Panc1 (cell line): ENCODE measurements at regions not wholly inside any gene's neighbourhood (a gene's known extent, or its start where the extent isn't known, plus 50 kb on each side); places are given as distances from the start of the nearest gene placed in this dataset.

Experiments
- POLR2AphosphoS5 ChIP-seq: IDR thresholded peaks from 2 replicates; pipeline ENCODE4 v1.6.1; 2012; ENCODE audit warnings: mild to moderate bottlenecking, low read depth, low read length, moderate library complexity
- SIN3A ChIP-seq: IDR thresholded peaks from 2 replicates; pipeline ENCODE4 v1.6.1; 2012; ENCODE audit warnings: low read depth, mild to moderate bottlenecking, low read length, moderate library complexity, borderline replicate concordance; ENCODE audit not compliant: insufficient read depth
- TF ChIP-seq, protein P1 (sequence below): fragments of 450-650 bp; IDR thresholded peaks from 2 replicates; pipeline ENCODE4 v1.5.1; 2017; ENCODE audit warnings: mild to moderate bottlenecking

DNA sequence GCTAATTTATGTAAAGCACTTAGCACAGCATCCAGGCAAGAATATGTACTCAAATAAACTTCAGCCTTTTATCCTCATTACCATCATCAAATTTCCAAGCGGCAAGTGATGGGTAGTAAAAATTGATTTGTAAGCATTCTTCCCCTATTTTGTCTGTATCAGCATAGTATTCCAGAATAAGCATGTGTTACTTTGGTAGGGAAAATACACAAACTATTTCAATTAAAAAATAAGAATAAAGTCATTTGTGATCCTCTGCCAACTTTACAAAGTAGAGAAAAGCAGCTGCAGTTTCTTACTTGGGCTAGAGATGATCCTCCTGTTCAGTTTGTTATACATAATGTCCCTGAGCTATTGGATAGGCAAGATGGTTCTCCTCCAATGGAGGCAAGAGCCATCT lies 493.2 kb downstream of the ZEB2 start:
- TF ChIP-seq, protein P1, sequence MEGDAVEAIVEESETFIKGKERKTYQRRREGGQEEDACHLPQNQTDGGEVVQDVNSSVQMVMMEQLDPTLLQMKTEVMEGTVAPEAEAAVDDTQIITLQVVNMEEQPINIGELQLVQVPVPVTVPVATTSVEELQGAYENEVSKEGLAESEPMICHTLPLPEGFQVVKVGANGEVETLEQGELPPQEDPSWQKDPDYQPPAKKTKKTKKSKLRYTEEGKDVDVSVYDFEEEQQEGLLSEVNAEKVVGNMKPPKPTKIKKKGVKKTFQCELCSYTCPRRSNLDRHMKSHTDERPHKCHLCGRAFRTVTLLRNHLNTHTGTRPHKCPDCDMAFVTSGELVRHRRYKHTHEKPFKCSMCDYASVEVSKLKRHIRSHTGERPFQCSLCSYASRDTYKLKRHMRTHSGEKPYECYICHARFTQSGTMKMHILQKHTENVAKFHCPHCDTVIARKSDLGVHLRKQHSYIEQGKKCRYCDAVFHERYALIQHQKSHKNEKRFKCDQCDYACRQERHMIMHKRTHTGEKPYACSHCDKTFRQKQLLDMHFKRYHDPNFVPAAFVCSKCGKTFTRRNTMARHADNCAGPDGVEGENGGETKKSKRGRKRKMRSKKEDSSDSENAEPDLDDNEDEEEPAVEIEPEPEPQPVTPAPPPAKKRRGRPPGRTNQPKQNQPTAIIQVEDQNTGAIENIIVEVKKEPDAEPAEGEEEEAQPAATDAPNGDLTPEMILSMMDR: no peak
- TF ChIP-seq SIN3A (no peak), POLR2AphosphoS5 (no peak)
